AG04449 (cell line): ENCODE measurements at regions not wholly inside any gene's neighbourhood (a gene's known extent, or its start where the extent isn't known, plus 50 kb on each side); places are given as distances from the start of the nearest gene placed in this dataset.
"Not testable (repeated sequence)": the region's sequence is repeated elsewhere in the genome, so short reads cannot be mapped to it uniquely, and the experiment has no call there.

ENCODE experiments used
- CTCF ChIA-PET: fragments of 350-600 bp; formaldehyde crosslinking; extraction: SDS; loops from one replicate; lab custom pipeline; 2021; ENCODE audit warnings: antibody characterized with exemption; lab: Yijun Ruan, JAX
- POLR2A ChIA-PET: fragments of 400-600, 350-600 bp; formaldehyde crosslinking; extraction: SDS; loops from one replicate; lab custom pipeline; 2020; ENCODE audit warnings: antibody characterized with exemption, inconsistent platforms; lab: Yijun Ruan, JAX
- DNase-seq: peaks from one replicate; pipeline ENCODE4 v3.0.0-alpha.2; 2010; ENCODE audit warnings: low read depth, low spot score
- H3K4me3 ChIP-seq: 2 replicates; pipeline ENCODE4 v1.5.1; 2011; ENCODE audit warnings: low read depth, mild to moderate bottlenecking, control low read depth, low read length
- CTCF ChIP-seq: IDR thresholded peaks from one replicate; pipeline ENCODE4 v1.5.1; 2011; ENCODE audit warnings: mild to moderate bottlenecking, moderate library complexity, low read length, control low read depth, inconsistent platforms; ENCODE audit not compliant: insufficient read depth; ENCODE audit errors: missing control alignments

- POLR2A ChIA-PET, CTCF ChIA-PET, DNase-seq, H3K4me3 ChIP-seq: not testable (repeated sequence)
These were observed 152.0 kb upstream of the CDK13 start for GRCh38 chr7:39798077-39798476.

- DNase-seq, result no peak
- no peak overlapping the region for H3K4me3 ChIP-seq
- CTCF ChIA-PET, result interaction anchor here (1.0 kb wide), 1 partner anchor 229 kb away, joined by 3 read pairs; no protein-coding TSS in a partner anchor
- POLR2A ChIA-PET, result no interaction called here
- TF ChIP-seq CTCF, result no peak
These were observed 141.1 kb upstream of the CDK13 start for GRCh38 chr7:39808796-39809481.

GRCh38 chr7:39810204-39810642 lies 139.8 kb upstream of the CDK13 start:
- DNase-seq, result no peak
- ChIA-PET POLR2A (no interaction called here), CTCF (interaction anchor here (1.0 kb wide), 1 partner anchor 230 kb away, joined by 3 read pairs; no protein-coding TSS in a partner anchor)
- no peak overlapping the region for H3K4me3 ChIP-seq
- TF ChIP-seq CTCF, result no peak

- no peak for TF ChIP-seq CTCF
- DNase-seq, result no peak
- ChIA-PET POLR2A (no interaction called here), CTCF (no interaction called here)
- H3K4me3 ChIP-seq, result no peak overlapping the region
These were observed 139.3 kb upstream of the CDK13 start for GRCh38 chr7:39810710-39811109.

GRCh38 chr7:39811161-39811614 lies 138.9 kb upstream of the CDK13 start:
- ChIA-PET CTCF (no interaction called here), POLR2A (no interaction called here)
- peak; percentile 14 for DNase-seq
- no peak overlapping the region for H3K4me3 ChIP-seq
- no peak for TF ChIP-seq CTCF

DNA sequence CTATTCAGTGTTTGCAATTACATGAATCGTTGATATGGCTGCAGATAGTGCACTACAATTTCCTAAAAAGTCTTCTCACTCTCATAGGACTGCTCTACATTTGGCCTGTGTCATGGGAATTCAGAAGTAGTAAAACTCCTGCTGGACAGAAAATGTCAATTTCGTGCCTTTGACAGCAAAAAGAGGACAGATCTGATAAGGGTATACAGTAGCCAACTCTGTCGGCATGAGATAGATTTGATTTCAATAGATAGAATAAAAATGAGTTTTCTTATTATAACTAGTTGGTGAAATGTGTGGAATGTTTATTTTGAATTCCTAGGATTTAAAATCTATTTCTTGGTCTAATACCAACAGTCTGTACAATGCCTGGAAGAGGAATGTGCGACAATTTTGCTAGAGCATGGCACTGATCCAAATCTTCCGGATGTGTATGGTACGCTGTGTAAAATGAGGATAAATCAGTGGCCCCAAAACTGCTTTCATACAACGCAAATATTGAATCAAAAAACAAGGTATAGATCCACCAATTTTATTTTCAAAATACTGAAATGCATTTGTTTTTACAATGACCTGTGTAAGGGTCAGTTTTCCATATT lies 133.5 kb upstream of the CDK13 start:
- H3K4me3 ChIP-seq, result no peak overlapping the region
- no peak for DNase-seq
- no peak for TF ChIP-seq CTCF
- ChIA-PET CTCF (no interaction called here), POLR2A (no interaction called here)

GRCh38 chr7:39819514-39819913 lies 130.5 kb upstream of the CDK13 start:
- DNase-seq, result no peak
- no peak overlapping the region for H3K4me3 ChIP-seq
- CTCF ChIA-PET, result interaction anchor here (0.8 to 0.9 kb wide), 2 partner anchors 78 to 237 kb away, joined by 3 read pairs; no protein-coding TSS in a partner anchor
- POLR2A ChIA-PET, result no interaction called here
- TF ChIP-seq CTCF, result no peak
